WERI-Rb-1 (cell line): ENCODE measurements at regions not wholly inside any gene's neighbourhood (a gene's known extent, or its start where the extent isn't known, plus 50 kb on each side); places are given as distances from the start of the nearest gene placed in this dataset.

Source experiments
- DNase-seq: peaks from one replicate; pipeline ENCODE4 v3.0.0-alpha.2; 2020
- H3K27ac ChIP-seq: fragments of 250-450 bp; sonication (Bioruptor Pico); 2 replicates; pipeline ENCODE4 v1.5.1; 2020; ENCODE audit warnings: mild to moderate bottlenecking, moderate library complexity
- H3K27me3 ChIP-seq: fragments of 250-450 bp; sonication (Bioruptor Pico); 2 replicates; pipeline ENCODE4 v1.5.1; 2021; ENCODE audit warnings: mild to moderate bottlenecking, low read depth, moderate library complexity; ENCODE audit not compliant: insufficient read depth, severe bottlenecking
- H3K36me3 ChIP-seq: fragments of 250-450 bp; sonication (Bioruptor Pico); 2 replicates; pipeline ENCODE4 v1.5.1; 2020; ENCODE audit warnings: mild to moderate bottlenecking, moderate library complexity
- H3K4me3 ChIP-seq: 2 replicates; pipeline ENCODE4 v1.5.1; 2011; ENCODE audit warnings: low read depth, mild to moderate bottlenecking, control low read depth, low read length
- H3K9me3 ChIP-seq: fragments of 250-450 bp; sonication (Bioruptor Pico); 2 replicates; pipeline ENCODE4 v1.5.1; 2021; ENCODE audit warnings: mild to moderate bottlenecking, moderate library complexity; ENCODE audit not compliant: severe bottlenecking
- TF ChIP-seq, protein P1 (sequence below): IDR thresholded peaks from 2 replicates; pipeline ENCODE4 v1.5.1; 2011; ENCODE audit warnings: low read depth, mild to moderate bottlenecking, control low read depth, inconsistent platforms, low read length

GRCh38 chr10:85080934-85081333 lies 752.5 kb downstream of the CCSER2 start:
- no peaks in the 10 kb centered on the region for H3K27me3 ChIP-seq
- no peak overlapping the region for H3K27ac ChIP-seq
- no peak overlapping the region for H3K4me3 ChIP-seq
- H3K36me3 ChIP-seq: no peaks in the 10 kb centered on the region
- TF ChIP-seq, protein P1, sequence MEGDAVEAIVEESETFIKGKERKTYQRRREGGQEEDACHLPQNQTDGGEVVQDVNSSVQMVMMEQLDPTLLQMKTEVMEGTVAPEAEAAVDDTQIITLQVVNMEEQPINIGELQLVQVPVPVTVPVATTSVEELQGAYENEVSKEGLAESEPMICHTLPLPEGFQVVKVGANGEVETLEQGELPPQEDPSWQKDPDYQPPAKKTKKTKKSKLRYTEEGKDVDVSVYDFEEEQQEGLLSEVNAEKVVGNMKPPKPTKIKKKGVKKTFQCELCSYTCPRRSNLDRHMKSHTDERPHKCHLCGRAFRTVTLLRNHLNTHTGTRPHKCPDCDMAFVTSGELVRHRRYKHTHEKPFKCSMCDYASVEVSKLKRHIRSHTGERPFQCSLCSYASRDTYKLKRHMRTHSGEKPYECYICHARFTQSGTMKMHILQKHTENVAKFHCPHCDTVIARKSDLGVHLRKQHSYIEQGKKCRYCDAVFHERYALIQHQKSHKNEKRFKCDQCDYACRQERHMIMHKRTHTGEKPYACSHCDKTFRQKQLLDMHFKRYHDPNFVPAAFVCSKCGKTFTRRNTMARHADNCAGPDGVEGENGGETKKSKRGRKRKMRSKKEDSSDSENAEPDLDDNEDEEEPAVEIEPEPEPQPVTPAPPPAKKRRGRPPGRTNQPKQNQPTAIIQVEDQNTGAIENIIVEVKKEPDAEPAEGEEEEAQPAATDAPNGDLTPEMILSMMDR: no peak
- DNase-seq: no peak
- H3K9me3 ChIP-seq: no peaks in the 10 kb centered on the region

DNA sequence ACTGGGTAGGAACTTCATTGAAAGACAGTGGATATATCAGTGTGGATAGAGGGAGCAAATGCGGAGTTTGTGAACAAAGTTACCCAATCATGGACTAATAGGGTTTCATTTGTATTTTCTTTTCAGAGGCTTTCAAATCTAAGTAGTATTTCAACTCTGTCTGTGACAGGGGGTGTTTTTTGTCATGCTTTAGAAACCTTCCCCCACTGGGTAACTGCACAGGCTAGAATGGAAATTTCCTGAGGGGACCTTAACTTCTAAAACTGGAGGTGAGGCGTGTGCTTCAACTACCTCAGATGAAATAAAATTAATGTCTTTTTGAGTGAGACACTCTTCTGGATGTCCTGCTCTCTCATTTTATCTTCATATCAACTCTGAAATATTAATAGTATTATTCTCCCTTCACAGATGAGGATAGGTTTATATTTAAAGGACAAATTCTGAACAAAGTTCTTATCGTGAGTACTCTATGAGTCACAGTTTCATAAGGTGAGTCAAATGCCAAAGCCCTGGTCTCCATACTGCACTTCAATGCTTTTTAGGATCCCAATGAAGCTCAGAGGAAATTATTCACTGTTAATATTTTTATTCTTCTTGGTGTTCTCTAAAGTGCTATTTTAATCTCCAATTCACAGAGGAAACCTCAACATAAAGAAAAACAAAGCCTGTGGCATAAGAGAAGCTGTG lies 770.6 kb downstream of the CCSER2 start:
- Histone ChIP-seq H3K27ac (no peak overlapping the region), H3K4me3 (no peak overlapping the region), H3K9me3 (no peaks in the 10 kb centered on the region), H3K36me3 (no peaks in the 10 kb centered on the region), H3K27me3 (no peaks in the 10 kb centered on the region)
- TF ChIP-seq, protein P1: no peak
- no peak for DNase-seq

DNA sequence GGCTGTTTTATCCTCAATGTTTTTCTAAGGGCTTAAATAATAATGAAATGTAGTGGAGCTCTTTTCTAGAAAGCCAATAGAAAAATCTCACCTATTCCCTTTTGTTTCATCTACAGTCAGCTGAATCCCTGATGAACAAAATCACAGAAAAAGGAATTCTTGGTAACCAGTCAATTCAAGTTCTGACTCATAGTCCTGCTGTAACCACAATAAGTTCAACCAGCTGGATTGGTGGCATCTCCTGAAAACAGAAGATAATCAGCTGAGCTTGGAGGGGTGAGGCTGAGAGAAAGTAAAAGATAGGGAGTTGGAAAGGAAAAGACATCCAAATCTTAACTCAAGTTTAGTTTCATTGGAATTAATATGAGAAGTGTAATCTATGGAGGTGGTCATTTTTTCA lies 772.1 kb downstream of the CCSER2 start:
- TF ChIP-seq, protein P1: no peak
- no peaks in the 10 kb centered on the region for H3K27me3 ChIP-seq
- H3K4me3 ChIP-seq: no peak overlapping the region
- H3K27ac ChIP-seq: no peak overlapping the region
- H3K9me3 ChIP-seq: no peaks in the 10 kb centered on the region
- DNase-seq: no peak
- H3K36me3 ChIP-seq: no peaks in the 10 kb centered on the region

GRCh38 chr10:85105614-85106255 lies 777.3 kb downstream of the CCSER2 start:
- H3K9me3 ChIP-seq: no peaks in the 10 kb centered on the region
- H3K4me3 ChIP-seq: no peak overlapping the region
- H3K27me3 ChIP-seq: no peaks in the 10 kb centered on the region
- no peaks in the 10 kb centered on the region for H3K36me3 ChIP-seq
- DNase-seq: peak; percentile 58
- TF ChIP-seq, protein P1: peak; percentile 64
- H3K27ac ChIP-seq: no peak overlapping the region

DNA sequence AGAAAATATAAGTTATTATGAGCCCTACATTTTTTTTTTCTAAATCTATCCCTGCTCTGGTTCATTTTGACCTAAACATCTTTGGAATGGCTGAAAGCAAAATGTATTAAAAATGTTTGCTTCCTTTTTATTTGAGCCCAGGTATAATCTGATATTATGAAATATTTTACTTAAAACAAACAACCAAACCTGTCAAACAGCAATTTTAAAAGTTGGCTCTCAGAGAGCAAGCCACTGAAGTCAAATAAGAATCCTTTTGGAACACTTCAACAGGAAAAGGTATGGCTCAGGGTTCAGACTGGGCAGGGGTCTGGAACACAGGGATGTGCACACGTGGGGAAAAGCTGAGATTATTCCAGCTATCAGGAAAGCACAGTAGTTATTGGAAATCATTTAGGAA lies 782.9 kb downstream of the CCSER2 start:
- Histone ChIP-seq H3K27me3 (no peaks in the 10 kb centered on the region), H3K27ac (no peak overlapping the region), H3K36me3 (no peaks in the 10 kb centered on the region), H3K4me3 (no peak overlapping the region), H3K9me3 (no peaks in the 10 kb centered on the region)
- TF ChIP-seq, protein P1: no peak
- DNase-seq: no peak
